DMS 273 treated with DMSO at 0.1 percent for 48 hours (cell line): ENCODE measurements at regions not wholly inside any gene's neighbourhood (a gene's known extent, or its start where the extent isn't known, plus 50 kb on each side); places are given as distances from the start of the nearest gene placed in this dataset.

Experiments used
- DNase-seq: peaks from one replicate; lab custom pipeline; 2025; lab: John Stamatoyannopoulos, UW

GRCh38 chr11:103624708-103625623 lies 411.5 kb upstream of the DDI1 start:
- no peak for DNase-seq

GRCh38 chr11:103625624-103625965 lies 410.8 kb upstream of the DDI1 start:
- DNase-seq: no peak

- no peak for DNase-seq
Observed at GRCh38 chr11:103628121-103628520, 408.3 kb upstream of the DDI1 start.

- DNase-seq: no peak
Observed at GRCh38 chr11:103631841-103632240, 404.6 kb upstream of the DDI1 start.

GRCh38 chr11:103633068-103633788 lies 403.2 kb upstream of the DDI1 start:
- DNase-seq: no peak

- DNase-seq: no peak
Observed at GRCh38 chr11:103633819-103634590, 402.4 kb upstream of the DDI1 start.

- no peak for DNase-seq
Observed at GRCh38 chr11:103636232-103636631, 400.2 kb upstream of the DDI1 start.

GRCh38 chr11:103637295-103637694 lies 399.1 kb upstream of the DDI1 start:
- no peak for DNase-seq

GRCh38 chr11:103637831-103638230 lies 398.6 kb upstream of the DDI1 start:
- no peak for DNase-seq

GRCh38 chr11:103644676-103645075 lies 391.8 kb upstream of the DDI1 start:
- DNase-seq: no peak

- no peak for DNase-seq
Observed at GRCh38 chr11:103648054-103648453, 388.4 kb upstream of the DDI1 start.

GRCh38 chr11:103648670-103649400 lies 387.6 kb upstream of the DDI1 start:
- no peak for DNase-seq

- no peak for DNase-seq
Observed at GRCh38 chr11:103649401-103649895, 387.0 kb upstream of the DDI1 start.

- no peak for DNase-seq
Observed at GRCh38 chr11:103650330-103650729, 386.1 kb upstream of the DDI1 start.

- DNase-seq: no peak
Observed at GRCh38 chr11:103651341-103651998, 385.0 kb upstream of the DDI1 start.

GRCh38 chr11:103652013-103652412 lies 384.4 kb upstream of the DDI1 start:
- DNase-seq: no peak

- no peak for DNase-seq
Observed at GRCh38 chr11:103656382-103656781, 380.1 kb upstream of the DDI1 start.

GRCh38 chr11:103659206-103659618 lies 377.2 kb upstream of the DDI1 start:
- DNase-seq: no peak

- DNase-seq: no peak
Observed at GRCh38 chr11:103659743-103660142, 376.7 kb upstream of the DDI1 start.

GRCh38 chr11:103661185-103661584 lies 375.3 kb upstream of the DDI1 start:
- no peak for DNase-seq

GRCh38 chr11:103661991-103662390 lies 374.4 kb upstream of the DDI1 start:
- no peak for DNase-seq
